GM23248 (cell line): ENCODE measurements at regions not wholly inside any gene's neighbourhood (a gene's known extent, or its start where the extent isn't known, plus 50 kb on each side); places are given as distances from the start of the nearest gene placed in this dataset.

Experiments used
- DNase-seq: peaks from one replicate; pipeline ENCODE4 v3.0.0-alpha.2; 2015
- H2AFZ ChIP-seq: fragments of 200-600 bp; sonication (generic); 2 replicates; pipeline ENCODE4 v1.6.1; 2016; ENCODE audit warnings: antibody characterized with exemption
- H3F3A ChIP-seq: fragments of 200-600 bp; sonication (generic); 2 replicates; pipeline ENCODE4 v1.6.1; 2016; ENCODE audit warnings: mild to moderate bottlenecking, antibody characterized with exemption, mixed run types; ENCODE audit not compliant: insufficient read depth
- H3K27ac ChIP-seq: fragments of 200-600 bp; sonication (generic); 2 replicates; pipeline ENCODE4 v1.5.1; 2016; ENCODE audit warnings: mild to moderate bottlenecking
- H3K27me3 ChIP-seq: fragments of 200-600 bp; sonication (generic); replicated peaks from 2 replicates; pipeline ENCODE4 v1.6.1; 2016; ENCODE audit warnings: mild to moderate bottlenecking; ENCODE audit not compliant: insufficient read depth
- H3K36me3 ChIP-seq: fragments of 200-600 bp; sonication (generic); 2 replicates; pipeline ENCODE4 v1.6.1; 2016; ENCODE audit warnings: low read depth, mild to moderate bottlenecking
- H3K4me1 ChIP-seq: fragments of 200-600 bp; sonication (generic); 2 replicates; pipeline ENCODE4 v1.6.1; 2016; ENCODE audit warnings: mild to moderate bottlenecking; ENCODE audit not compliant: insufficient read depth
- H3K4me2 ChIP-seq: fragments of 200-600 bp; sonication (generic); one replicate; pipeline ENCODE4 v1.6.1; 2016; ENCODE audit warnings: mild to moderate bottlenecking; ENCODE audit not compliant: unreplicated experiment
- H3K4me3 ChIP-seq: fragments of 200-600 bp; sonication (generic); 2 replicates; pipeline ENCODE4 v1.5.1; 2016; ENCODE audit warnings: mild to moderate bottlenecking
- H3K79me2 ChIP-seq: fragments of 200-600 bp; sonication (generic); 2 replicates; pipeline ENCODE4 v1.6.1; 2016; ENCODE audit warnings: mild to moderate bottlenecking; ENCODE audit not compliant: insufficient read depth
- H3K9ac ChIP-seq: fragments of 200-600 bp; sonication (generic); 2 replicates; pipeline ENCODE4 v1.6.1; 2016; ENCODE audit warnings: mild to moderate bottlenecking
- H3K9me2 ChIP-seq: fragments of 200-600 bp; sonication (generic); 2 replicates; pipeline ENCODE4 v1.6.1; 2016; ENCODE audit warnings: mixed run types, mild to moderate bottlenecking, moderate library complexity; ENCODE audit not compliant: insufficient read depth
- H3K9me3 ChIP-seq: fragments of 200-600 bp; sonication (generic); one replicate; pipeline ENCODE4 v1.6.1; 2017; ENCODE audit warnings: low read depth
- H4K20me1 ChIP-seq: fragments of 200-600 bp; sonication (generic); 2 replicates; pipeline ENCODE4 v1.6.0; 2016; ENCODE audit not compliant: insufficient read depth
- EZH2 ChIP-seq: fragments of 200-600 bp; sonication (generic); IDR thresholded peaks from 2 replicates; pipeline ENCODE4 v1.6.1; 2018; ENCODE audit warnings: antibody characterized with exemption, mild to moderate bottlenecking; ENCODE audit not compliant: insufficient read depth, poor library complexity, severe bottlenecking
- EZH2phosphoT487 ChIP-seq: fragments of 200-600 bp; sonication (generic); IDR thresholded peaks from 2 replicates; pipeline ENCODE4 v1.6.1; 2018; ENCODE audit warnings: antibody characterized with exemption, moderate library complexity, mild to moderate bottlenecking, low read depth; ENCODE audit not compliant: insufficient read depth
- WGBS, 2 experiments: methylation state at CpG; one replicate each; pipeline ENCODE4 v1.1.6; 2015 to 2017; ENCODE audit warnings: low lambda C conversion rate in 2 of 2, low coverage in 1 of 2; ENCODE audit errors: missing lambda C conversion rate in 2 of 2; 5-methylcytosine and 5-hydroxymethylcytosine counted together
- in situ Hi-C: fragments of 300-500 bp; cut with MboI; formaldehyde crosslinking; loops from 2 replicates; pipeline ENCODE4 v1.15.0; 2020

GRCh38 chr17:73694491-73694890 lies 50.2 kb upstream of the SDK2 start:
- H3K27ac ChIP-seq: no peak overlapping the region
- no peaks in the 10 kb centered on the region for H3K79me2 ChIP-seq
- in situ Hi-C loops: no loop called here
- no peaks in the 10 kb centered on the region for H3K4me1 ChIP-seq
- H3K4me3 ChIP-seq: no peak overlapping the region
- no peaks in the 10 kb centered on the region for H3K9me3 ChIP-seq
- no peak overlapping the region for H3K4me2 ChIP-seq
- no peak for TF ChIP-seq EZH2
- TF ChIP-seq EZH2phosphoT487: no peak
- H4K20me1 ChIP-seq: no peaks in the 10 kb centered on the region
- no peaks in the 10 kb centered on the region for H3K36me3 ChIP-seq
- no peaks in the 10 kb centered on the region for H3K27me3 ChIP-seq
- no peak overlapping the region for H2AFZ ChIP-seq
- no peaks in the 10 kb centered on the region for H3K9me2 ChIP-seq
- WGBS, 2 experiments: 19 to 20% methylated on average over 2 of the region's 2 CpGs
- H3F3A ChIP-seq: no peaks in the 10 kb centered on the region
- no peak for DNase-seq
- no peak overlapping the region for H3K9ac ChIP-seq

- Histone ChIP-seq H3K36me3 (no peaks in the 10 kb centered on the region), H3K79me2 (no peaks in the 10 kb centered on the region), H3K4me3 (no peak overlapping the region), H2AFZ (no peak overlapping the region), H3K4me2 (no peak overlapping the region), H3K9me2 (no peaks in the 10 kb centered on the region), H3K27ac (no peak overlapping the region), H3K9me3 (no peaks in the 10 kb centered on the region), H3K4me1 (no peaks in the 10 kb centered on the region), H3K27me3 (no peaks in the 10 kb centered on the region), H3F3A (no peaks in the 10 kb centered on the region), H4K20me1 (no peaks in the 10 kb centered on the region), H3K9ac (no peak overlapping the region)
- no peak for TF ChIP-seq EZH2phosphoT487
- no peak for TF ChIP-seq EZH2
- in situ Hi-C loops: no loop called here
- DNase-seq: no peak
- WGBS, 2 experiments: 0 to 15% methylated on average over 2 of the region's 2 CpGs
These were observed 50.9 kb upstream of the SDK2 start for GRCh38 chr17:73695035-73695738.

- in situ Hi-C loops: no loop called here
- no peak overlapping the region for H3K27ac ChIP-seq
- H3K9me2 ChIP-seq: no peaks in the 10 kb centered on the region
- no peak for DNase-seq
- H3K9ac ChIP-seq: no peak overlapping the region
- TF ChIP-seq EZH2phosphoT487: no peak
- no peak overlapping the region for H3K4me3 ChIP-seq
- H3K4me1 ChIP-seq: no peaks in the 10 kb centered on the region
- no peaks in the 10 kb centered on the region for H3K79me2 ChIP-seq
- no peaks in the 10 kb centered on the region for H3F3A ChIP-seq
- H3K4me2 ChIP-seq: no peak overlapping the region
- H3K27me3 ChIP-seq: no peaks in the 10 kb centered on the region
- no peaks in the 10 kb centered on the region for H3K36me3 ChIP-seq
- WGBS, 2 experiments: 35 to 52% methylated on average over 3 of the region's 3 CpGs
- H4K20me1 ChIP-seq: no peaks in the 10 kb centered on the region
- H2AFZ ChIP-seq: no peak overlapping the region
- H3K9me3 ChIP-seq: no peaks in the 10 kb centered on the region
These were observed 52.0 kb upstream of the SDK2 start for GRCh38 chr17:73696251-73696650.

GRCh38 chr17:73697872-73698271 lies 53.6 kb upstream of the SDK2 start:
- Histone ChIP-seq H4K20me1 (no peaks in the 10 kb centered on the region), H3K27ac (no peak overlapping the region), H3K9me3 (no peaks in the 10 kb centered on the region), H2AFZ (no peak overlapping the region), H3K79me2 (no peaks in the 10 kb centered on the region), H3K27me3 (no peaks in the 10 kb centered on the region), H3K9ac (no peak overlapping the region), H3K36me3 (no peaks in the 10 kb centered on the region), H3K4me2 (no peak overlapping the region), H3F3A (no peaks in the 10 kb centered on the region), H3K4me1 (no peaks in the 10 kb centered on the region), H3K9me2 (no peaks in the 10 kb centered on the region), H3K4me3 (no peak overlapping the region)
- in situ Hi-C loops: no loop called here
- DNase-seq: no peak
- TF ChIP-seq EZH2 (no peak), EZH2phosphoT487 (no peak)
- WGBS, 2 experiments: 19 to 25% methylated on average over 5 of the region's 5 CpGs

- no peaks in the 10 kb centered on the region for H3K4me1 ChIP-seq
- H3K9me3 ChIP-seq: no peaks in the 10 kb centered on the region
- H3K9ac ChIP-seq: no peak overlapping the region
- DNase-seq: no peak
- no peaks in the 10 kb centered on the region for H4K20me1 ChIP-seq
- H3K4me3 ChIP-seq: no peak overlapping the region
- TF ChIP-seq EZH2phosphoT487 (no peak), EZH2 (no peak)
- H2AFZ ChIP-seq: no peak overlapping the region
- in situ Hi-C loops: no loop called here
- H3K27ac ChIP-seq: no peak overlapping the region
- H3K36me3 ChIP-seq: no peaks in the 10 kb centered on the region
- H3K79me2 ChIP-seq: no peaks in the 10 kb centered on the region
- WGBS, 2 experiments: 19 to 22% methylated on average over 5 of the region's 5 CpGs
- H3K9me2 ChIP-seq: no peaks in the 10 kb centered on the region
- H3F3A ChIP-seq: no peaks in the 10 kb centered on the region
- no peak overlapping the region for H3K4me2 ChIP-seq
- H3K27me3 ChIP-seq: no peaks in the 10 kb centered on the region
These were observed 54.7 kb upstream of the SDK2 start for GRCh38 chr17:73698966-73699365.
